Astrocyte (in vitro differentiated cells and primary cell): ENCODE measurements at regions not wholly inside any gene's neighbourhood (a gene's known extent, or its start where the extent isn't known, plus 50 kb on each side); places are given as distances from the start of the nearest gene placed in this dataset.

Source experiments
- DNase-seq: peaks from one replicate; pipeline ENCODE4 v3.0.0-alpha.2; 2010; ENCODE audit warnings: low read depth
- FAIRE-seq: peaks from 2 replicates; lab custom pipeline; 2011; peaks lifted over from hg19 to GRCh38; lab: Jason Lieb, UNC
- H2AFZ ChIP-seq: 2 replicates; pipeline ENCODE4 v1.6.0; 2012; ENCODE audit warnings: low read depth, low read length, inconsistent platforms
- H3K27ac ChIP-seq: 2 replicates; pipeline ENCODE4 v1.5.1; 2011; ENCODE audit warnings: low read depth, low read length, inconsistent platforms
- H3K27me3 ChIP-seq: 2 replicates; pipeline ENCODE4 v1.6.0; 2011; ENCODE audit warnings: low read length, inconsistent platforms; ENCODE audit not compliant: insufficient read depth
- H3K36me3 ChIP-seq: 2 replicates; pipeline ENCODE4 v1.5.1; 2011; ENCODE audit warnings: low read length, inconsistent platforms; ENCODE audit not compliant: insufficient read depth
- H3K4me1 ChIP-seq: 2 replicates; pipeline ENCODE4 v1.5.1; 2011; ENCODE audit warnings: low read length, inconsistent platforms; ENCODE audit not compliant: insufficient read depth
- H3K4me2 ChIP-seq: 2 replicates; pipeline ENCODE4 v1.6.0; 2012; ENCODE audit warnings: low read length, inconsistent platforms
- H3K4me3 ChIP-seq: 2 replicates; pipeline ENCODE4 v1.5.1; 2011; ENCODE audit warnings: low read depth, mild to moderate bottlenecking, low read length, inconsistent platforms; ENCODE audit not compliant: insufficient read depth
- H3K79me2 ChIP-seq: 2 replicates; pipeline ENCODE4 v1.6.0; 2012; ENCODE audit warnings: mild to moderate bottlenecking, low read length, inconsistent platforms; ENCODE audit not compliant: insufficient read depth
- H3K9ac ChIP-seq: 2 replicates; pipeline ENCODE4 v1.6.0; 2012; ENCODE audit warnings: mild to moderate bottlenecking, low read length, inconsistent platforms
- H3K9me3 ChIP-seq: 2 replicates; pipeline ENCODE4 v1.5.1; 2012; ENCODE audit warnings: low read depth, mild to moderate bottlenecking, low read length, inconsistent platforms; ENCODE audit not compliant: insufficient read depth
- H4K20me1 ChIP-seq: 2 replicates; pipeline ENCODE4 v1.6.0; 2012; ENCODE audit warnings: low read length, inconsistent platforms; ENCODE audit not compliant: insufficient read depth
- H3K27ac Mint-ChIP-seq: one replicate; pipeline ENCODE4 v1.8.0; 2021; ENCODE audit warnings: mild to moderate bottlenecking, mixed read lengths; ENCODE audit not compliant: unreplicated experiment
- H3K27me3 Mint-ChIP-seq: one replicate; pipeline ENCODE4 v1.8.0; 2021; ENCODE audit warnings: low read depth, mixed read lengths; ENCODE audit not compliant: unreplicated experiment
- H3K36me3 Mint-ChIP-seq: one replicate; pipeline ENCODE4 v1.8.0; 2021; ENCODE audit warnings: low read depth, mixed read lengths; ENCODE audit not compliant: unreplicated experiment
- H3K4me1 Mint-ChIP-seq: one replicate; pipeline ENCODE4 v1.8.0; 2021; ENCODE audit warnings: low read depth, mixed read lengths; ENCODE audit not compliant: unreplicated experiment
- H3K4me3 Mint-ChIP-seq: one replicate; pipeline ENCODE4 v1.8.0; 2021; ENCODE audit warnings: mild to moderate bottlenecking, moderate library complexity, mixed read lengths; ENCODE audit not compliant: unreplicated experiment
- H3K9me3 Mint-ChIP-seq: one replicate; pipeline ENCODE4 v1.8.0; 2021; ENCODE audit warnings: mild to moderate bottlenecking, mixed read lengths; ENCODE audit not compliant: unreplicated experiment
- EZH2 ChIP-seq: IDR thresholded peaks from 2 replicates; pipeline ENCODE4 v1.6.1; 2012; ENCODE audit warnings: mild to moderate bottlenecking, low read length, inconsistent platforms; ENCODE audit not compliant: insufficient read depth
- TF ChIP-seq, protein P1 (sequence below): IDR thresholded peaks from 2 replicates; pipeline ENCODE4 v1.5.1; 2011; ENCODE audit warnings: low read depth, mild to moderate bottlenecking, inconsistent platforms, low read length, moderate library complexity; ENCODE audit not compliant: insufficient read depth

DNA sequence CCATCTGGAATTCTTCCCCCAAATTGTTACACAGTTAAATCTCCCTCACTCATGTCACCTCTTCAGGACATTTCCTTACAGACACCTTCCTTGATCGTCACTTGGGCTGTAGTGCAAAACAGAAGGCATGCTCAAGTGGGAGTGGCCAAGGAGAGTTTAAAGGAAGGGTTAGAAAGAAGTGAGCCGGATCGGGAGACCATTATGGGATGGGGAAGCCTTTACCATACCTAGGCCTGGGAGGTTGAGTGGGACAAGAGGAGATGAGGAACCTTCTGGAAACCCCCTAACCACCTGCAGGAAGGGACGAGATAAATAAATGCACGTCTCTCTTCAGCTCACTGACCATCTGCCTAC, 102.7 kb downstream of the UCHL1 start:
- H3K4me3 Mint-ChIP-seq: peak overlapping the region; percentile 67
- no peak for TF ChIP-seq EZH2
- TF ChIP-seq, protein P1, sequence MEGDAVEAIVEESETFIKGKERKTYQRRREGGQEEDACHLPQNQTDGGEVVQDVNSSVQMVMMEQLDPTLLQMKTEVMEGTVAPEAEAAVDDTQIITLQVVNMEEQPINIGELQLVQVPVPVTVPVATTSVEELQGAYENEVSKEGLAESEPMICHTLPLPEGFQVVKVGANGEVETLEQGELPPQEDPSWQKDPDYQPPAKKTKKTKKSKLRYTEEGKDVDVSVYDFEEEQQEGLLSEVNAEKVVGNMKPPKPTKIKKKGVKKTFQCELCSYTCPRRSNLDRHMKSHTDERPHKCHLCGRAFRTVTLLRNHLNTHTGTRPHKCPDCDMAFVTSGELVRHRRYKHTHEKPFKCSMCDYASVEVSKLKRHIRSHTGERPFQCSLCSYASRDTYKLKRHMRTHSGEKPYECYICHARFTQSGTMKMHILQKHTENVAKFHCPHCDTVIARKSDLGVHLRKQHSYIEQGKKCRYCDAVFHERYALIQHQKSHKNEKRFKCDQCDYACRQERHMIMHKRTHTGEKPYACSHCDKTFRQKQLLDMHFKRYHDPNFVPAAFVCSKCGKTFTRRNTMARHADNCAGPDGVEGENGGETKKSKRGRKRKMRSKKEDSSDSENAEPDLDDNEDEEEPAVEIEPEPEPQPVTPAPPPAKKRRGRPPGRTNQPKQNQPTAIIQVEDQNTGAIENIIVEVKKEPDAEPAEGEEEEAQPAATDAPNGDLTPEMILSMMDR: no peak
- H2AFZ ChIP-seq: no peak overlapping the region
- H3K27ac ChIP-seq: no peak overlapping the region
- H3K4me1 Mint-ChIP-seq: peaks cover 7% of the 10 kb centered on the region
- no peak for FAIRE-seq
- H3K27me3 ChIP-seq: peaks cover 30% of the 10 kb centered on the region
- H3K27me3 Mint-ChIP-seq: peaks cover 25% of the 10 kb centered on the region
- no peaks in the 10 kb centered on the region for H3K36me3 ChIP-seq
- no peaks in the 10 kb centered on the region for H3K79me2 ChIP-seq
- H3K9ac ChIP-seq: no peak overlapping the region
- no peaks in the 10 kb centered on the region for H3K9me3 ChIP-seq
- no peaks in the 10 kb centered on the region for H3K36me3 Mint-ChIP-seq
- no peak overlapping the region for H3K4me3 ChIP-seq
- H3K27ac Mint-ChIP-seq: no peak overlapping the region
- no peaks in the 10 kb centered on the region for H3K9me3 Mint-ChIP-seq
- peaks cover 12% of the 10 kb centered on the region for H3K4me1 ChIP-seq
- no peak overlapping the region for H3K4me2 ChIP-seq
- no peak for DNase-seq
- H4K20me1 ChIP-seq: no peaks in the 10 kb centered on the region

DNA sequence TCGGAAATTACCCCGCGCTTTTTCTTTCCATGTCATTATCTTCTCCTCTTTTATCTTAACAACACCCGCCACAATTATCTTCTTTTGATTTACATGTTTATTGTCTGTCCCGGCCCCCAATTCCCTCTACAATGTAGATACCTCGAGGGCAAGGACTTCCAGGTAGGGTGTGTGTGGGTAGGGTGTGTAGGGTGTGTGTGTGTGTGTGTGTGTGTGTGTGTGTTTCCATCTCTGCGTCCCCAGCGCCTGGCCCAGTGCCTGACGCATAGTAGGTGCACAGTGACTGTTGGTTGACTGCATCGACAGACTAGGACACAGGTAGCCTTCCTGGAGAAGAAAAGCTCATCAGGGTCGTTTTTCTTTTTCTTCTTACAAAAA, 103.1 kb downstream of the UCHL1 start:
- H3K27me3 Mint-ChIP-seq: peaks cover 25% of the 10 kb centered on the region
- peak overlapping the region; percentile 56 for H3K4me3 ChIP-seq

More for the DNA sequence above, 103.1 kb downstream of the UCHL1 start:
- DNase-seq (no peak), FAIRE-seq (no peak)
- Histone ChIP-seq H2AFZ (no peak overlapping the region), H4K20me1 (no peaks in the 10 kb centered on the region), H3K4me2 (peak overlapping the region; percentile 91), H3K4me1 (peaks cover 12% of the 10 kb centered on the region), H3K27me3 (peaks cover 30% of the 10 kb centered on the region), H3K27ac (no peak overlapping the region), H3K9me3 (no peaks in the 10 kb centered on the region), H3K36me3 (no peaks in the 10 kb centered on the region), H3K9ac (peak overlapping the region; percentile 47), H3K79me2 (no peaks in the 10 kb centered on the region)
- peak overlapping the region; percentile 67 for H3K4me3 Mint-ChIP-seq
- no peaks in the 10 kb centered on the region for H3K36me3 Mint-ChIP-seq
- no peak overlapping the region for H3K27ac Mint-ChIP-seq
- TF ChIP-seq EZH2: no peak
- TF ChIP-seq, protein P1: no peak
- H3K9me3 Mint-ChIP-seq: no peaks in the 10 kb centered on the region
- peaks cover 7% of the 10 kb centered on the region for H3K4me1 Mint-ChIP-seq
